ENCODE measurements at regions not wholly inside any gene's neighbourhood (a gene's known extent, or its start where the extent isn't known, plus 50 kb on each side); places are given as distances from the start of the nearest gene placed in this dataset.

DNA sequence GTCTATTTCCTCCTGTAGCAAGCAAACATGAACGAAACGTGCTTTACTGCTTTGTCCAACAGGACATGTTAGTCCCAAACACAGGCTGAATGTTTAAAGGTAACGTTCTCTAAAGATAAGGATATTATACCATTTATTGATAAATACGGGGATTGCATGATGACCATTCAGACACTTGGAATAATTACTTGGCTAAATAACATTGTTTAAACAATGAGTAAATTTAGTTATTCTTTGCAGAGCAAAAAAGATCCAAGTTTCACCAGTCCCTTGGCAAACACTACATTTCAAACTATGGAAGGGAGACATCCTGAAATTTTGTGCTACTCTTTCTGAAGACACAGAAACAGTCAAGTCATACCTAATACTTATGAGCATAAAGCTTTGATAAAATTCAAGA, 88.0 kb downstream of the ZNF280B start:
- DNase-seq (ENCODE audit: low read depth), result no peak

DNA sequence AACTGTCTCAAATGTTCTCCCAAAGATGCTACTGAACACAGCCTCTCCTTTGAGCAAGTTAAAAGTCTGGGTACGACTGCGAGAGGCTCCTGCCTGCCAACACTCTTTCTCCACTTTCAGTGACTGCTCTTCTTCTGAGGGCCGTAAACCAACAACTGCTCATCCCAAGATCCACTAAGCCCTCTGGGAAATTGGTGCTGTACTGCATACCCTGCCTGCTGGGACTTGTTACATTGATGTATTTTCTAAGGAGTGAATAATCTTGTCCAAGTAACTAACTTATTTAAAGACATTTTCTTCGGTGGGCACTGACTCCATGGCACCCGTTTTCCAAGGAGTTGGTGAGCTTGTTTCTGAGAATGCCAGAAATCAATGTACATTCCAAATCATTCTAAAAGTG, 87.2 kb downstream of the ZNF280B start:
- no peak for DNase-seq (ENCODE audit: low read depth)

DNA sequence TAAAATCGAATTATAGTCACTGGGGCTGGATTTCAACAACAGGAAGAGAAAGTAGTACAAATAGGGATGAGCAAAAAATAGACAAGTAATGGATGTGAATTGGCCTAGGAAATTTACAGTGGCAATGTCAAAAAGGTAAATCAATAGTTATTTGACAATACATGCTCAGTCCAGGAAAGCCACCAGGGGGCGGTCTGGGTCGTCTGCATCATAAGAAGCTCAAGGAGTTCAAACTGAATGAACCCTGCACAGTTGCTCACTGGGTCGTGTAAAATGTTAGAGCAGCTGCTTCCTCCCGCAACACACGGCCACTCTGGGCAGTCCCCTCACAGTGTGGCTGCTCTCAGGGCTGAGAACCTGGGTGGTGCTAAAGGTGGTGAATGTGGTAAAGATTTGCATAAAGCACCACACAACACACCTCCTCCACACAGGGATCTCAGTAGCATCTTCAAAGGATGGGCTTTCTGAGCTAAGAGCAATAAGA, 85.9 kb downstream of the ZNF280B start:
- peak; percentile 9 for DNase-seq (ENCODE audit: low read depth)

DNA sequence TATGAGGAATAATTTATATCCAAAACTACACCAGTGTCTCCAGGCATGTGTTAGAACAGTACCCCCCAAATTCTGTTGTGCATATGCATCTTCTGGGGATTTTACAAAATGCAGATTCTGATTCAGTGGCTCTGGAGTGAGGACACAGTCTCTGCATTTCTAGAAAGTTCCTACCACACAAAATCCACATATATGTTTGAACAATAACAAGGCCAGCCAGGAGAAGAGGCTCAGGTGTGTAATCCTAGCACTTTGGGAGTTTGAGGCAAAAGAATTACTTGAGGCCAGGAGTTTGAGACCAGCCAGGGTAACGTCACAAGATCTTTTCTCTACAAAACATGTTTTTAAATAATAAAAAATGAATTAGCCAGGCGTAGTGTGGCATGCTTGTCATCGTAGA, 84.9 kb downstream of the ZNF280B start:
- no peak for DNase-seq (ENCODE audit: low read depth)

DNA sequence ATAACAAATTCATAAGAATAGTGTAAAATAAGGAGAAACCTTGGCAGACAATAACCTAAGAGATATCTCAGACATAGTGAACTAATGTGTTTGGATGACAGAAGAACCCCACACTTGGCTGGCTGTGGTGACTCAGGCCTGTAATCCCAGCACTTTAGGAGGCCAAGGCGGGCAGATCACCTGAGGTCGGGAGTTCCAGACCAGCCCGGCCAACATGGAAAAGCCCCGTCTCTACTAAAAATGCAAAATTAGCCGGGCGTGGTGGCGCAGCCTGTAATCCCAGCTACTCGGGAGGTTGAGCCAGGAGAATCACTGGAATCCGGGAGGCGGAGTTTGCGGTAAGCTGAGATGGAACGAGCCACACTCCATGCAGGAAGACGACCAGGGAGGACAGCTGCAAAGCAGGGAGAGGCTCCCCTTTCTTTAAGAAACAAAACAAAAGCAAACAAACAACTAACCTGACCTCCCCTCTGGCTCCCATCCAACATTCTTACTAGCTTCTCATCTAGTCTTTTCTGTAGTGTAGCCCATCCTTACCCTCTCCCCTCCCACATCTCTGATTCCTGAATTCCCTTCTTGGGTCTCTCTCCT, 84.2 kb downstream of the ZNF280B start:
- no peak for DNase-seq (ENCODE audit: low read depth)

DNA sequence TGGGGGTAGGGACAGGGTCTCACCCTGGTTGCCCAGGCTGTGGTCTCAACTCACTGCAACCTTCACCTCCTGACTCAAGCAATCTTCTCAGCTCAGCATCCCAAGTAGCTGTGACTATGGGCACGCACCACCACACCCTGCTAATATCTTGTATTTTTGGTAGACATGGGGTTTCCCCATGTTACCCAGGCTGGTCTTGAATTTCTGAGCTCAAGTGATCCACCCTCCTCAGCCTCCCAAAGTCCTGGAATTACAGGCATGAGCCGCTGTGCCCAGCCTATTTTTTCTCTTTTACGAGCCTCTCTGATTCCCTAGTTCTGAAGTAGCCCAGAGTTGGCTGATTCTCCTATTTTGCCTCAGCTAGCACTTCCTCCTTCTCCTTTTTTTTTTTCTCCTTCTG, 83.6 kb downstream of the ZNF280B start:
- no peak for DNase-seq (ENCODE audit: low read depth)

DNA sequence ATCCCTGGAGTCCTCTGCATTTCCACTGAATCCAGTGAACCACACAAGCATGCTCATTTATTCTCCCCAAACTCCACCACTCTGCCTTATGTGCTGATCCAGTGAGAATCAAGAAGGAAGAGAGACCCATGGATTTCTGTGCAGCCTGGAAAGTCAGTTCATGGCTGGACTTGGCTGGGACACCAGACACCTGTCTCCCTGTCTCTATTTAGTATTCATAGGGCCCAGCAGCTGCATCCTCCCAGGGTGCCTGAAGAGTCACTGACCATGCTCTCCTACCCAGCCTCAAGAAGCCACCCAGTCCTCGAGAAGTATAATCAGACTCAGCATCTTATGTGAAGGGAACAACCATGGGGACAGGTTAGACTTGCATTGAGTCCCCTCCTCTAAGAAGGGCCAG, 83.2 kb downstream of the ZNF280B start:
- no peak for DNase-seq (ENCODE audit: low read depth)

DNA sequence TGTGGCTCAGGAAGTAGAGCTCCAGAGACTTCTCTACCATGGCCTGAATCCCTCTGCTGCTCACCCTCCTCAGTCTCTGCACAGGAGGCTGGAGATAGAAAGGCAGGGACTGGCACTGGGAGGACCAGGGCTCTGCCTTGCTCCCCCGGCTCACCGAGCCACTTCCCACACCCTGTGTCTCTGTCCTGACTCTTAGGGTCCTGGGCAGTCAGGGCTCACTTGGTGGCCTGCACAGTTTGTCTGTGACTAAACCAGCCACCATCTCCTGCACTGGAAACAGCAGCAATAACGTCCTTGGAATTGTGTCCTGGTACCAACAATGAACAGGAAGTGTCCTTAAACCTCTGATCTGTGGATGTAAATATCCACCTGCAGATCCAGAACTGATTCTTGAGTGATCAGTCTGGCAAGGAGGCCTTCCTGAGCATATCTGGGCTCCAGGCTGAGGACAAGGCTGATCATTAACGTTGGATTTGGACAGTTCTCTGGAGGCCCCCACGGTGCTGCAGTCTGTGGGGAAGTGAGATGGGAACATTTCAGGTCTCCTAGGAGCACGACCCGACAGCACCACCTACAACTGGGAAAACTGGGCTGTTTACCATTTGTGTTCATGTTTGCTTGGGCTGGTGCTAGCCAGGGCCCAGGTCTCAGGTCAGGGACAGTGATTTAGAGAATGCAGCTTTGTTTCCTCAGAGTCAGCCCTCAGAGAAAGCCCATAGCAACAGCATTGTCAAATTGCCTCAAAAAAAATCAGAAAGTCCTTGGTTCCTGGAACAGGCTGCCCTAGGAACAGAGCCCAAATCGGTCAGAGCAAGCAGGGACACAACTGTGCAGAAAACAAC, 82.5 kb downstream of the ZNF280B start:
- DNase-seq (ENCODE audit: low read depth), result no peak

DNA sequence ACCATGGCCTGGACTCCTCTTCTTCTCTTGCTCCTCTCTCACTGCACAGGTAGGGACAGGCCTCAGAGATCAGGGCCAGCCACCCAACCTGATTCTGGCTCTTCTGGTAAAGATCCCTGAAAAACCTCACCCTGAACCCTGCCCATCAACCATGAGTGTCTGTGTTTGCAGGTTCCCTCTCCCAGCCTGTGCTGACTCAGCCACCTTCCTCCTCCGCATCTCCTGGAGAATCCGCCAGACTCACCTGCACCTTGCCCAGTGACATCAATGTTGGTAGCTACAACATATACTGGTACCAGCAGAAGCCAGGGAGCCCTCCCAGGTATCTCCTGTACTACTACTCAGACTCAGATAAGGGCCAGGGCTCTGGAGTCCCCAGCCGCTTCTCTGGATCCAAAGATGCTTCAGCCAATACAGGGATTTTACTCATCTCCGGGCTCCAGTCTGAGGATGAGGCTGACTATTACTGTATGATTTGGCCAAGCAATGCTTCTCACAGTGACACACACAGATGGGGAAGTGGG, 80.9 kb downstream of the ZNF280B start:
- DNase-seq (ENCODE audit: low read depth), result no peak

DNA sequence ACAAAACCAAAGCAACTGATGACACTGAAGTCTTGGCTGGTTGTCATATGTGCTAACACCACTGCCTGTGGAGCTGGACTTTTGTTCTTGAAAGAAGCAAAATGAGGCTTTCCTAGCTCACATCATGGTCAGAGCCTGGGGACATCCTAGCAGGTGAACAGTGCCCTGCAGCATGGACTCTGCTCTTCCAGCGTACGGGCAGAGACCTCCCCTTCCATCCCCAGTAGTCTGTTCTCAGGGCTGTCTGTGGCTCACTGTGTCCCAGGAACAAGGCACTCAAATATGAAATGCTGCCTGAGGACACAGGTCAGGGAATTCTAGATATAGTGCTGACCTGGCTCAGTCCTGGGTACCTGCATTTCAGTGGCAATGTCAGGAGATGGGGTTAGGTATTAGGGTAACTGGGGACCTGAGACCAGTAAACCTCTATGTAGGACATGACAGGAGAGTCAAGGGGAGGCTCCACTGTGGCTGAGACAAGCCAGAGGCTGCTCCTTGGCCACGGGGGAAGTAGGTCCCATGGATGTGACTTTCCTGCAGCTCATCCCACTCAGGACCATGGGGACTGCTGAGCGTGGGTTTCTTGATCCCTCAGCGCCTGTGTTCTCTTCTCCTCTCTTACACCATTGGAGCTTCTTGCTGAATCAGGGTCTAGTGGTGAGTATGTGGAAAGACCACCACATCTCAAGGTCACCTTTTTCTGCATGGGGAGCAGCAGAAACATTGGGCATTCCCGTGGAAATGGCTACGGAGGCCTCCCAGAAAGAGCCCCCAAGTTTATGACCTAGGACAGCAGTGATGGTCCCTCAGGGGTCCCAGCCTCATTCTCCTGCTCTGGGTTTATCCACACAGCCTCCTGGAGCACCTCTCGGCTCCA, 80.1 kb downstream of the ZNF280B start:
- no peak for DNase-seq (ENCODE audit: low read depth)

DNA sequence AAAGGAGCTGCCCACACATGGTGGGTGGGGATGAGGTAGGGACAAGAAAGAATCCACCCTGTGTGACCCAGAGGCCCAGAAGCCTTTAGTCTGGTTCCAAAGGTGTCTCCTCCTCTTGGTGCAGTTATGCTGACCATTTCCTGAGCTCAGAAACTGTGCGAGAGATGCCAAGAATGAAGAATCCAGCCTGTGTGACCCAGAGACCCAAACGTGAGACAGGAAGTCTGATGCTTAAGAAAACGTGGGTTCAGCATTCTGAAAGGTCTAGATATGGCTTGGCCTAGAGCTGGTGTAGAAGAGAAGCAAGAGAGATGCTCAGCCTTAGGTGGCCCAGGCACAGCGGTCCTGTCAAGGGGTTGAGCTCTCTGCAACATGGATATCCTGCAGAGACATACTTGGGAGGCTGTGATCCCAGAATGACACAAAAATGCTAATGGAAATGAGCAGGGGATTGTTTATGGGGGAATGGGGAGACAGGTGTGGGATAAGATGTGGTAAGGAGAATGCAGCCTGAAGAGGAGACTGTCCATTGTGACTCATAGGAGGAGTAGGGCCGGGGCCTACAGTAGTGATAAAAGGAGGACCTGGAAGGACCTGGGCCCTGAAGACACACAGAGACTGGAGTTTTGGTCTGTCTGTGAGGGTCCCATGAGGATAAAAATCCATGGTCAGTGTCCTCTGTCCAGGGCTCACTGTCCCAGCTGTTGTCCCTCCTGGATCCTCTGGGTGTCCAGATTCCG, 79.0 kb downstream of the ZNF280B start:
- DNase-seq (ENCODE audit: low read depth), result no peak

DNA sequence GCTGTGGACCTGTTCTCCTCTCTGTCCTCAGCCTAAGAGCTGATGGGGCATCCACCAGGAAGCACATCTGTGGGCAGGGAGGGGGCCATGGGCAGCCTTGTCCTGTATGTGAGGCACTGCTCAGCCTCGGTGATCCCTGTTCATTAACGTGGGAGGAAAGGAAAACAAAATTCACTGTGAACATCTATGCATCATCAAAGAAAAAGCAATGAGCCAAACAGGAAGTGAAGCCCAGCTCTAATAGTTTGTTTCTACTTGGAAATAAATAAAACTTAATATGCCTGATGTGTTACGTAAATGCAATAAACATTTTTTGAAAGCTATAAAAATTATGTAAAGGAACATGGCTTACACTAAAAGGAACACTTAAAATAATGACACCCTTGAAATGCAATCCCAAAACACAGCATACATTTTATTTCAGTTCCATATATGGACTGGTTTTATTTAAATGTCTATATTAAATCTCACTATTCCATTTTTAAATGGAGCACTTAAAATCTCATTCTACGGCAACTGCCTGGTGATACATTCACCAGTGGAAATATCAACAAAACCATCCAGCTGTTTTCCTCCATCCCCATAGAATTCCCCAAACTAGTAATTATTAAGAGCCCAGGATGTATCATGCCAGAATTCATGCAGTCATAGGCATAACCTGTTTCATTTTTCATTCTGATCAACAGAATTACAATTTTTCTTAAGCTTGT, 78.3 kb downstream of the ZNF280B start:
- DNase-seq (ENCODE audit: low read depth), result no peak

DNA sequence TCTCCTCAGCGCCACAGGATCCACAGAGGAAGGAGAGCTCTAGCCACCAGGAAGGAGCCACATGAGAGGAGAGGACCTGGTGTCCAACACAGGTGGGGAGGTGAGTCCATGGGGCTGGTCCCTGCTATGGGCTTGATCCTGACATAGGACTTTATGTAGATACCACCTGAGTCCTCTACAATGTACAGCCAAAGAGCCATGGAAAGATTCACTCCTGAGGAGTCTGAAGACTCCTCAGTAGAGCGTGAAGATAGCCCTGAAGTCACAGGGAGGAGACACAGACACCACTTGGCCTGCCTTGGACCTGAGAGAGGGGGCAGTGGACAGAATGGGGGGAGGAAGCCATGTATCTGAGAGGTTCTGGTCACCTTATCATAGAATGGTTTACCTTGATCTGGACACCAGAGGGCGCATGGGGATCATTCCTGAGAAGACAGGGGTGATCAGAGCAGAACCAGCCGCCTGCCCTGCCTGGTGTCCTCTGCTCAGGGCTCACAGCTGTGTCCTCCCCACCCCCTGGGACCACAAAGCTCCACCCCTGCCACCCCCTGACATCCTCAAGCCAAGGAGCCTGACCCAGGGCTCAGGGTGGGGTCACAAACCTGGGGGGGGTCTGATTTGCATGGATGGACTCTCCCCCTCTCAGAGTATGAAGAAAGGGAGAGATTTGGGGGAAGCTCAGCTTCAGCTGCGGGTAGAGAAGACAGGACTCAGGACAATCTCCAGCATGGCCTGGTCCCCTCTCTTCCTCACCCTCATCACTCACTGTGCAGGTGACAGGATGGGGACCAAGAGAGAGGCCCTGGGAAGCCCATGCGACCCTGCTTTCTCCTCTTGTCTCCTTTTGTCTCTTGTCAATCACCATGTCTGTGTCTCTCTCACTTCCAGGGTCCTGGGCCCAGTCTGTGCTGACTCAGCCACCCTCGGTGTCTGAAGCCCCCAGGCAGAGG, 77.0 kb downstream of the ZNF280B start:
- DNase-seq (ENCODE audit: low read depth), result peak; percentile 11

DNA sequence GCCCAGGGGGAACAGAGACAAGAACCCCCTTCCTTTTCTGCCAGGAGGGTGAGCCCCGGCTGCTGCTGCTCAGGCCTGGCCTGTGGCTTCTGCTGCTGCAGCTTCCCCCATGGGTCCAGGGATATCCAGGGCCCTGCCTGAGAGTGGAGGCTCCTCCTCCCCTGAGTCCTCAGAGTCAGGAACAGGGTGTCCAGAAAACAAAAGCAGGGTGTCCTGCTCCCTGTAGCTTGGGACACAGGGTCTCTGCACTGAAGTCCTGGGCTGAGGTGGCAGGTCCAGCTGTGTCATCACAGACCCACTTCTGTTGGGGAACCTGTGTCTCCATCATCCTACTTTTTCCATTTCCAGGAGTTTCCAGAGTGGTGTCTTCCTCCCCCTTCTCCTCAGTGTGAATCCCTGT, 76.1 kb downstream of the ZNF280B start:
- DNase-seq (ENCODE audit: low read depth), result no peak

DNA sequence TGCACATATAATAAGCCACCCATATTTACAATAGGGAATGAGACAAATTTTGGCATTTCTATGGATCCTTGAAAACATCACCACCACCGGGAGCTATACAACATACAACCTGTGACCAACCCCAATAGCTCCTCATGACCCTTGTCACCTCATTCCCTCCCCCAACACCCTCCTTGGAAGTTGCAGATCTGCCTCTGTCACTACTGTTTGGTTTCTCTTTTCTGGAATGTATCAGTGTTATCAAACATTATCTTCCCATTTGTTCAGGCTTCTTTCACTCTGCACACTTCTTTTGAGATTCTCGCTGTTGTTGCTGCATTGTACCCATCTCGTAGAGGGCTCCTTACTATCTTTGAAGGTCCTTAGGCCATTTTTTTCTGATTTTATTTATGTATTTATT, 75.6 kb downstream of the ZNF280B start:
- DNase-seq (ENCODE audit: low read depth), result no peak

DNA sequence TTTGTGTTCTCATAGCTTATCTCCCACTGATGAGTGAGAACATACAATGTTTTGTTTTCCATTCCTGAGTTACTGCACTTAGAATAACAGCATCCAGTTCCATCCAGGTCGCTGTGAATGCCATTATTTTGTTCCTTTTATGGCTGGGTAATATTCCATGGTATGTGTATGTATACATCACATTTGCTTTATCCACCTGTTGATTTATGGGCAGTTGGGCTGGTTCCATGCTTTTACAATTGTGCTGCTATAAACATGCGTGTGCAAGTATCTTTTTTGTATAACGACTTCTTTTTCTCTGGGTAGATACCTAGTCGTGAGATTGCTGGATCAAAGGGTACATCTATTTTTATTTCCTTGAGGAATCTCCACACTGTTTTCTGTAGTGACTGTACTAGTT, 74.8 kb downstream of the ZNF280B start:
- DNase-seq (ENCODE audit: low read depth), result no peak

Measured in HS-27A (cell line).